ENCODE measurements at regions not wholly inside any gene's neighbourhood (a gene's known extent, or its start where the extent isn't known, plus 50 kb on each side); places are given as distances from the start of the nearest gene placed in this dataset.

- Histone ChIP-seq H3K27ac (no peak overlapping the region), H3K9me3 (no peaks in the 10 kb centered on the region), H3K4me1 (peaks cover 0 to 6% of the 10 kb centered on the region in 2 donors), H3K4me3 (no peak overlapping the region), H3K36me3 (no peaks in the 10 kb centered on the region), H3K27me3 (no peaks in the 10 kb centered on the region)
- intact Hi-C loops (cut with DNase I; ENCODE audit: low total_unique reads): no loop called here
- TF ChIP-seq CTCF (IDR thresholded peaks at IDR 0.05): no peak
- TF ChIP-seq POLR2A (IDR thresholded peaks at IDR 0.05): no peak
- DNase-seq: no peak
Measured at GRCh38 chr1:201692555-201693394, 136.2 kb upstream of the IPO9 start.

GRCh38 chr1:201693890-201694607, 134.9 kb upstream of the IPO9 start:
- DNase-seq: no peak
- no peaks in the 10 kb centered on the region for H3K9me3 ChIP-seq
- no peak overlapping the region for H3K4me3 ChIP-seq
- TF ChIP-seq POLR2A (IDR thresholded peaks at IDR 0.05): no peak
- TF ChIP-seq CTCF (IDR thresholded peaks at IDR 0.05): no peak
- peaks cover 0 to 6% of the 10 kb centered on the region in 2 donors for H3K4me1 ChIP-seq
- H3K36me3 ChIP-seq: no peaks in the 10 kb centered on the region
- intact Hi-C loops (cut with DNase I; ENCODE audit: low total_unique reads): no loop called here
- H3K27me3 ChIP-seq: no peaks in the 10 kb centered on the region
- H3K27ac ChIP-seq: no peak overlapping the region

- Histone ChIP-seq H3K36me3 (no peaks in the 10 kb centered on the region), H3K27ac (peak overlapping the region in 1 of 2 donors; percentile 53), H3K27me3 (no peaks in the 10 kb centered on the region), H3K9me3 (no peaks in the 10 kb centered on the region), H3K4me1 (peaks cover 0 to 6% of the 10 kb centered on the region in 2 donors), H3K4me3 (no peak overlapping the region)
- no peak for DNase-seq
- intact Hi-C loops (cut with DNase I; ENCODE audit: low total_unique reads): no loop called here
- no peak for TF ChIP-seq CTCF (IDR thresholded peaks at IDR 0.05)
- TF ChIP-seq POLR2A (IDR thresholded peaks at IDR 0.05): no peak
Measured at GRCh38 chr1:201694608-201695335, 134.2 kb upstream of the IPO9 start.

GRCh38 chr1:201695607-201696006, 133.3 kb upstream of the IPO9 start:
- intact Hi-C loops (cut with DNase I; ENCODE audit: low total_unique reads): no loop called here
- H3K27ac ChIP-seq: peak overlapping the region; percentile 53 to 67
- no peaks in the 10 kb centered on the region for H3K36me3 ChIP-seq
- no peaks in the 10 kb centered on the region for H3K27me3 ChIP-seq
- TF ChIP-seq POLR2A (IDR thresholded peaks at IDR 0.05) (no peak), CTCF (IDR thresholded peaks at IDR 0.05) (no peak)
- no peak for DNase-seq
- H3K4me1 ChIP-seq: peaks cover 0 to 6% of the 10 kb centered on the region in 2 donors
- H3K9me3 ChIP-seq: no peaks in the 10 kb centered on the region
- no peak overlapping the region for H3K4me3 ChIP-seq
